SK-N-DZ (cell line): ENCODE measurements at regions not wholly inside any gene's neighbourhood (a gene's known extent, or its start where the extent isn't known, plus 50 kb on each side); places are given as distances from the start of the nearest gene placed in this dataset.
"Not testable (repeated sequence)": the region's sequence is repeated elsewhere in the genome, so short reads cannot be mapped to it uniquely, and the experiment has no call there.

Source experiments
- DNase-seq: peaks from one replicate; pipeline ENCODE4 v3.0.0-alpha.2; 2015; ENCODE audit warnings: low spot score

DNA sequence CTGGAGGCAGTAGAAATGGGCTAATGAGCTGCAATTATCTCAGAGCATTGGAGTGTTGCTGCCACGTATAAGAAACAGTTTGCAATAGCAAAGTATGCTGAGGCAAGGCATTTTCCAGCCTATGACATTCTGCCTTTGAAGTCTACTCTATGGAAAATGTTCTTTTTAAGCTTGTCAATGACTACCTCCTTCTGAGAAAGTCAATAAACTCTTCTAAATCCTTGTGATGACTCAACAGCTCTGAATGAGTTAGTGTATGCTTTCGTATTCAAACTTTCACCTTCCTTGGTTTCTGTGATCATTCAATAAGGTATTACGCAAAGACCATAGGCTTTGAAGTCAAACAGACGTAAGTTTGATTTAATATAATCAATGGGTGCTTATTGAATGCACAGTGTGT, 111.2 kb downstream of the CAPZA3 start:
- DNase-seq, result no peak

DNA sequence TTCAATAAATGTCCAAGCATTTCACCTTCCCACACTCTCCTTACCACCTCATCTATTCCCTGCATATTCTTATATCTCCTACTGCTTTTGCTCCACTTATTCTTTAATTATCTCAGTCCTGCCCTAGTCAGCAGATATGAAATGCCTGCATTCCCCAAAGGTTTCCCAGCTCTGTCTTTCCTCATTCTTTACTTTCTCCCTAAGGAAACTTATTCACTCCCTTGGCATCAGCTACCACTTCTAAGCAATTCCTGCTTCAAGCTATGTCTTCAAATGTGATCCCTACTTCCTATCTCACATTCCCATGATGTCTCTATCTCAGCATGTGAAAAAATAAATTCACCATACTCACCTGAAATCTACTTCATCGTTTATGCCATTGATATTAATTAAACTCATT, 111.8 kb downstream of the CAPZA3 start:
- DNase-seq, result no peak

DNA sequence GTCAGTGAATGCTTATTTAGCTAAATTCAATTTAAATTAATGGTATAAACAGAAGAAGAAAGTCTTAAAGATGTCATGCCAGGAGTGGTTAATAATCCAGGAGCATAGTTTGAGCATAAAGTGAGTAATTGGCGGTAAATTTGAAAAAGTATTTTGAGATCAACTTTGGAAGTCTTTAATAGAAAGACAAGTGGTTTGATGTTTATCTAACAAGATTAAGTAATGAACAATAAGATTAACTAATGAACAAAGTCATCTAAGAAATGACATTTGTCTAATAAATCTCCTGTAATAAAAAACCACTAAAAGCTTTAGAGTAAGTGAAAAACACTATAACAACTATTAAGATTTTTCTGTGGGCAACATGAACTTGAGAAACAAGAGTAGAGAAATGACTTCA, 112.8 kb downstream of the CAPZA3 start:
- DNase-seq, result no peak

DNA sequence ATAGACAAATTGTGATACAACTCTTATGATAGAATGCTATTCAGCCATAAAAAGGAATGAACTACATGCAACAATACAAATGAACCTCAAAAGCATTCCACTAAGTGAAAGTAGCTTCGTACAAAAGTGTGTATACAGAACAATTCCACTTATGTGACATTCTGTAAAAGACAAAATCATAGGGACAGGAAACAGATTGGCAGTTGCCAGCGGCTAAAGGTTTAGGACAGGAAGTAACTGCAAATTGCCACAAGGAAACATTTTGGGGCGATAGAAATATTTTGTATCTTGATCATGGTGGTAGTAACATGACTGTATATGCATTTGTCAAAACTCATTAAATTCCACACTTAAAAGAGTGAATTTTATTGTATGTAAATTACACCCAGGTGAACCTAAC, 113.4 kb downstream of the CAPZA3 start:
- no peak for DNase-seq

DNA sequence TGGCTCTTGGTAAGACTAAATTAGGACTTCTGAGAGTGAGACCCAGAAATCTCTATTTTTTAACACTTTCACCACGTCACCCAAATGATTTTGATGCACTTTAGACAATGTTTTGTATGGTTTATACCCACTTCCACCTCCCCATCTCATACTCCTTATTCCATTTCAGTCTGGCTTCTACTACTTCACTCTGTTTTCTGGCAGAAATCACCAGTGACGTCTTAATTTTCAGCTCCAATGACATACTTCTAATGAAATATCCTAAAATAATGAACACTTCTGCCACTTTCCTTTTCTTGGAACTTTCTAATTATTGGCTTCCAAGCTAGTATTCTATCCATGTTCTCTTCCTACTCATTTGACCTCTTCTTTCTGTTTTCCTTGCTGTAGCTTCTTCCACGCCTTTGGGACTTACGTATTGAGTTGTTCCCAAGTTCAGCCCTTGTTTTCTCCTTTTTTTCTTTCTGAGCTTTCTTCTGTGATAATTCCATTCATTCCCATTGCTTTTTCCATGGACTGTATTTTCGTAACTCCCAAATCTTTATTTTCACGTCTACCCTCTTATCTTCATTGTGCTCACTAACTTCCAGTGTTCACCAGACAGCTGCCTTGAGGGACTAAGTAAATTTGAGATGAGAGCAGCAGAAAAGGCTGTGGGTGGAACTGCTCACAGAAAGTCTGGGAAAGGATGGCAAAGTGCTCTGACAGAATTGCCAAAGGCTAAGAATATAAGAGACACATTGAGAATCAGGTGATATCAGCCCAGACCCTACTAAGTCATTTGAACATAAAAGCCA, 115.8 kb downstream of the CAPZA3 start:
- no peak for DNase-seq

DNA sequence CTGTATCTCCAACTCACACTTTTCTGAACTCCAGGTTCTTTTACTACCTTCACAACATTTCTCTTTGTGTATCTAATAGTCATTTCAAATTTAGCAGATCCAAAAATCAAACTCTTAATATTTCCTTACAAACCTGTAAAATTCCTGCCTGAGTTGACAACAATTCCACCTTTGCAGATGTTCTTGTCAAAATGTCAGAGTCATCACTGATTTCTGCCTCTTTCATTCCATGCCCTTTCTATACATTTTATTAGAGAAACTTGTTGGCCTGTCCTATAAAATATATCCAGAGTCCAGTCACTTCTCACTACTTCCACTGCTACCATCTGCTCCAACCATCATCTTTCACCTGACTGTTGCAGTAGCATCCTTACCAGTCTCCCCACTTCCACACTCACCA, 119.7 kb downstream of the CAPZA3 start:
- no peak for DNase-seq

DNA sequence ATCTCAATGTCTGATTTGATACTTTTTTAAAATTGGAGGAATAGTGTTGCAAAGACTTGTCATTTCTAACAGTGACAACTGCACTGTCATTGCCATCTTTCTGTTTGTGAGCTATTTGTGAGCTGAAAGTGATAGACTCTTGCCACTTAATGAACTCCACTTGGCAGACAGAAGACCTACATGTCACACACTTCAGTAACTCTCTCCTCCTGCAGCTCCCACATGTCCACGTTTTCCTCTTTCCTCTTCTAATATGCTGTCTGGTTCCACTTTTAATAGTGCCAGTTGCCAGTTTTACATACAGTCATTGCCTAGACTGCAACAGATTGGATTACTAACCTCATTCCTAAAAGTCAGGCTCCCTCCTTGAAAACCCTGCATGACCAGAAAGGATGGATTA, 121.5 kb downstream of the CAPZA3 start:
- DNase-seq, result no peak

DNA sequence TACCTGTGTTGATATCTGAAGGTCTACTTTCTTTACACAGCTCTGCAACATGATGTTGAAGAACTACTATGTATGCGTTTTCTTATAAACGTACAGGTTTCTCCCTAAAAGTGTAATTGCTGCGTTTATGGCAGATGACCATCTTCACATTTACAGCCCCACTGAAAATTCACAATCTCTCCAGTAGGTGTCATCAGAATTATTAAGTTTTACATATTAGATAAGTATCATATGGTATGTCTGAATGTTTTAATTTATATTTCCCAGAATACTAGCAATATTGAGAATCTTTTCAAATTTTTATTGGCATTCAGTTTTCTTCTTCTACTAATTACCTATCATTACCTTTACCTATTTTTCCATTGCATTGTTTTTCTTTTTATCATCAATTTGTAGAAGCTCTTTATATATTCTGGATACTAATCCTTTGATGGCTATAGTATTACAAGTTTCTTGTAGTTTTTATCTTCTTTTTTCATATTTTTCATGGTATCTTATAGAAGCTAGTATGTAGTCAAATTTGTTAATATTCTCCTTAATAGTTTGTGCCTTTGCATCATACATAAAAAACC, 123.5 kb downstream of the CAPZA3 start:
- peak; percentile 37 for DNase-seq

DNA sequence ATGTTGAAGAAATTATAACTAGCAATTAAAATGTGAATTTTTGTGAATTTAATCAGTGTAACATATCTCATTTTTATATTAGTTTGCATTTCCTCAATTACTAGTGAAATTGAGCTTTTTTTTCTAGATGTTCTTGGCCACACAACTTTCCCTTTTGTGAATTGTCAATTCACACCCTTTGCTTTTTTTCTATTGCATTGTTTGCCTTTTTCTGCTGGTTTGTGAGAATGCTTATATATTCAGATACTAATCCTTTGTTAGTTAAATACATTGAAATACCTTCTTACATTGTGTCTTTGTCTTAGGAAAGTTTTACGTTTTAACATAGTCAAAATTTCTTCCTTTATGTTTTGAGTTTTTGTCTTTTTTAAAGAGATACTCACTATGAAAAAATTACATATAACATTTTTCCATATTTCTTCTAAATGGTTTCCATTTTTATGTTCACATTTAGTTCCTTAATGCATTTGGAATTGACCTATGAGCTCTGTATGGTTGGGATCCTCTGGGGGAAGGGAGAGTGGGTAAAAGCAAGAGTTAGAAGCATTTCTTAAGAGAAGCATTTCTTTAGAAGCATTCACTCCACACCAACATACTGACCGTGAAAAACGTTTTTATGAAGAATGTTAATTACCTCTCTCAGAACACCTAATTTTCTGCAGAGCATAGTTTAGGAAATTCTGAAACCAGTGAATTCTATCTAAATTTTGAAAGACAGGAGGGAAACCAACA, 126.0 kb downstream of the CAPZA3 start:
- no peak for DNase-seq

DNA sequence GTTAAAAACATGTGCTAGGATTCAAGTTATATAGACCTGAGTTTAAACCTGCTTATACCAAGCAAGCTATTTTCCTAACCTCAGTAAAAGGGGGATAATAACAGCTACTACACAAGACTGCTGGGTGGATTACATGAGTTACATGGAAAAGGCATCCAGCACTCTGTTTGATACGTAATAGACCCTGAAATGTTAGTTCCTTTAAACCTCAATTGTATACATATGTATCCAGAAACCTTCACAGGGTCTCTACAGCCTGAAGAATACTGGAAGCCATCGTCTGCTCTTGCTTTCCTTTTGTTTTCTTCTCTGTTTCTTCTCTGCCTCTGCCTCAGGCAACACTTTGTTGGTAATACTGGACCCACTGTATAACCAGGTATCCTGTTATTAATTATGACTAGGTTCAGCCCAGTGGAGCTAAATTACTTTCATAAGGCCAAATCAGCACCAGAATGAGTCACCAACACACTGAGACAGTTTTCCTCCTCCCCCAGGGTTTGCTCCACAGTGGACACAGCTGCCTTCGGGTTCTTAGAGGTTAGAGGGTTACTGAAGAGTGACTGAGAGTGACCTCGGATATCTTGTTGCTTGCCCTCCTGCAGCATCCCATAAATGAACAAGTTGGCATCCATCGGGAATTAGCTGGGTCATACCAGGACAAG, 127.1 kb downstream of the CAPZA3 start:
- DNase-seq, result no peak

DNA sequence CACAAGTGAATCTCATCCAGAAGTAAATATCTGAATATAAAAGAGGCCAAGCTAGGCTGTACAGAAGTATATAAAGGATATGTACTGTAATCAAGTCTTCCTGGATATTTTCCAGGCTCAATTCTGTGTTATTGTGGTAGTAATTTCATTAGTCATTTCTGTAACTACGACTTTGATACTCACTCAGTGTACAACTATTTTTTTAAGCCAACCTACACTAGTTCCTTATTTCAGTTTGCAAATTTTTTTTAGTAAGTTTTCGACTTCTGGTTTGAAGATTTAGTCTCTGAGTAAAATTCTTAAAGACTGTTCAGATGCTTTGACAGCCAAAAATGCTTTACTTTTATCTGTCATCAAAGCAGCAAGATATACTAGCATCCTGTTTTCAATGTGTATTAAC, 130.8 kb downstream of the CAPZA3 start:
- DNase-seq, result no peak

DNA sequence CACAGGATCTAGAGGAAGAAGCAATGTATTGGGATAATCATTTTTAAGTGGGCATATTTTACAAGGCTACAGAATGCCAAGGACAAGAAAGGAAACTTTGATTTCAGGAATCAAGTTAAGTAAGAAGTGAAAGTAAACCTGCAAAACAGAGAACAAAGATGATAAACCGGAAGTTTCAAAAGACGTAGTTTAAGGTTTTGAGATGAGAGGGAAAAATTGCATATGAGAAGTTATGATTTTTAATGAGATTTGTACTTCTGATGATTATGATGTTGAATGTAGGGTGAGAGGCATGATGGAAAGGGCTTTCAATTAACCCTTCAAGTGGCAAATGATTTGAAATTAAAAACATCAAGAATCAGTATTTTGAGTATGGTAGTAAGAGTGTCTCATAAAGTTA, 134.9 kb downstream of the CAPZA3 start:
- no peak for DNase-seq

DNA sequence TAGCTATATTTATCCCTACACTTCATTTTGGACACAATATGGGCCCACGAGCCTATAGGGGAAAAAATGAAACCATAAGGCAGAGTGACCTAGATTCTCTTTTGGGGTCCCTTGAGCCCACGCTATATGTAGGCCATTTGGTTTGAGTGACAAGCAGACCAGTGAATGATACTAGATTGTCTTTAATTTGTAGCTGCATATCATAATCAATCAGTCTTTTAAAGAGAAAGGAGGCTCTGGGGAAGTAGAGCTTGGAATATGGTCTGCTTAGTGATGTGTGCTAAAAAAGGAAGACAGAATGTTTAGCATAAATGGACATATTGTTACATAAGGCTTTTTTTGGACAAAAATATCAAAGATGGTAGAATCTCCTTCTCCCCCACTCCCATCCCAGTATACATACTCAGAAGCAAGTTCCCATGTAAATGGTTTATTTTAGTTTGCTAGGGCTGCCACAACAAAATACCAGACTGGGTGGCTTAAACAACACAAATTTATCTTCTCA, 140.8 kb downstream of the CAPZA3 start:
- DNase-seq, result no peak

DNA sequence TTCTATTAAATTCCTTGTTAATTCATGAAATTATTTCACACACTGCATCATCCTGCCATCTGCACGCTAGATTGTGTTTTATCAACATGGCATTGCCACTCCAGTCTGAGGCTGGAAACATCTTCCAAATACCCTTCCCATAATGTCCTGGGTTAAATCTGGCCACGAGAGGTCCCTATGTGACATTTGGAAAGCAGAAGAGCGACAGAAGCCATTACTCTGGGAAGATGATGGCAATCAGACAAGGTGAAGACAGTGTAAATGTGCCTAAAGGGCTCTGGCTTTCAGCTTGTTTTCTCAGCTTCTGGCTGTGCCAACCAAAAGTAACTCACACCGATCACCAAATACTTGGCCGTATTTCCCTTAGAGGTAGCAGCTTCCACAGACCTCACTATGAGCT, 144.8 kb downstream of the CAPZA3 start:
- DNase-seq, result peak; percentile 56

DNA sequence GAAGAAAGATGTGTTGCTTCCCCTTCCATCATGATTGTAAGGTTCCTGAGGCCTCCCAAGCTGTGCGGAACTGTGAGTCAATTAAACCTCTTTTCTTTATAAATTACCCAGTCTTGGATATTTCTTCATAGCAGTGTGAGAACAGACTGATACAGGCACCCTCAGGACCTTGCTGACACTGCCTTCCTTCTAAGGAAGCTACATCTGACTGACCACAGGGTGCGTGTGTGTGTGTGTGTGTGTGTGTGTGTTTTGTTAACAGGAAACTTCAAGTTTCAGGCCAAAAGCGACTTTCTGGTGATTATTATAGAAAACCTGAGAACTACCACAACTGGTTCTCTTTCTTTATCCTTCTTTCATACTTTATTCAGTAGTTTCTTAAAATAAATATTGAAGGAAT, 149.0 kb downstream of the CAPZA3 start:
- no peak for DNase-seq

DNA sequence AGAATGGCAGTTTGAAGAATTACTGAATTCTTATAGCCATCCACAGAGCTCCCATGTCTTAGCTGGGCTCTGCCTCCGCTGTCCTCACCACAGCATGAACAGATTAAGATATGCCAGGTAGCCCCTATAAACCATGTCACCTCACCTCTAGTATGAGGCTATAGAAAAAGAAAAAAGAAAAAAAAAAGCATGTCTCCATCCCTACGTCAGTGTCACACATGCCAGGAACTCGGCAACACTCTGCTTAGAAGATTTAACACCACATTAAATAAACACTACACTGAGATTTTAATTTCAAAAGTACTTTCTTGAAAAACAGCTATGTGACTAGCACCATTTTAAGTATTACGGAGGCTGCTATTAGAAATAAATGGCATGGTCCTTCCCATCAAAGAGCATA, 149.4 kb downstream of the CAPZA3 start:
- DNase-seq, result no peak

DNA sequence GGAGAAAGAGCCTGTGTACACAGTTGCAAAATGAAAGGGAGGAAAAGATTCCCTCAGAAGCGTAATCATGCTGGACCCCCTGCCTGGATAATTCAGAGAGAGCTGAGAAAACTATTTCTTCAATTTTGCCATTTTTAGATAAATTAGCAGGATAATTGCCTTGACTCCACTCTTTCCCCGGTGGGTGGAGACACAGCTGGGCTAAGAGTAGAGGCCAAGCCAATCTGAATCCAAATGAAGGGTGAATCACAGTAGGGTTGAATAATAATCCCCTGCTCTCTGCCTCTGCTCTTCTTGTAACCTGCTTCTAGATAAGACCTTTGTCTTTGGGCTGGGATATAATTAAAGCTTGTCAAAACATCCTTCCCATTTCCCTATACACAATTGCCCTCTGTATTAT, 150.1 kb downstream of the CAPZA3 start:
- no peak for DNase-seq

DNA sequence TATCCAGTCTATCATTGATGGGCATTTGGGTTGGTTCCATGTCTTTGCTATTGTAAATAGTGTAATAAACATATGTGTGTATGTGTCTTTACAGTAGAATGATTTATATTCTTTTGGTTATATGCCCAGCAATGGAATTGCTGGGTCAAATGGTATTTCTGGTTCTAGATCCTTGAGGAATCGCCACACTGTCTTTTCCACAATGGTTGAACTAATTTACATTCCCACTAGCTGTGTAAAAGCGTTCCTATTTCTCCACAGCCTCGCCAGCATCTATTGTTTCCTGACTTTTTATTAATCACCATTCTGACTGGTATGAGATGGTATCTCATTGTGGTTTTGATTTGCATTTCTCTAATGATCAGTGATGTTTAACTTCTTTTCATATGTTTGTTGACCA, 152.7 kb downstream of the CAPZA3 start:
- DNase-seq, result not testable (repeated sequence)

DNA sequence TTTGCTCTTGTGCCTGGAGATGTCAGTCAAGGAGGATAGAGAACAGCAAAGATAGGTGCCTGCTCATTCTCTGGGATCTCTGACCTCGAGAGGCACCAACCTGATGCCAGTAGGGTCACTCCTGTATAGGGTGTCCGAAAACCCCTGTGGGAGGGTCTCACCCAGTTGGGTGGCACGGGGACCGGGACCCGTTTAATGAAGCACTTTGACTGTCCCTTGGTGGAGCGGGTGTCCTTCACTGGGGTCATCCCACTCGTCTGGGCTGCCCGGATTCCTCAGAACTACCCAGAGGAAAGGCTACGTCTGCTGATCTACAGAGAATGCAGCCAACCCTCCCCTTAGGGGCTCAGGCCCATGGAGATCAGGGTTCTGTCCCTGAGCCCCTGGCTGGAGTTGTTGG, 157.6 kb downstream of the CAPZA3 start:
- DNase-seq, result no peak

DNA sequence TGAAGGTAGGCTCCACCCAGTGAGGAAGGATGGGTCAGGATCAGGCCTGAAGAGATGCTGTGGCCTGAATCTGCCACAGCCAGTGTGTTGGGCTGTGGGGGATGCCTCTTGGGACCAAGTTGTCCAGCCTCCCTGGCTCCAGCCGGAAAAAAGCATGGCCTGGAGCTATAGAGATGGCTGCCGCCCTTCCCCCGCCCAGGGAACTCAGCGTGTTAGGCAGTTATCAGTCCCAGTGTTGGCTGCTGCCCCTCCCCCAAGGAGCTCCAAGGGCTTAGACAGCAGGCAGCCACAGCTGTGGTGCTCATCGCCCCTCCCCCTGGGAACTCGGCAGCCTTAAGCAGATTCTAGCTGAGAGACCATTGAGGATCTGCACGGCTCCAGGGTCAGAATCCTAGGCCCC, 158.0 kb downstream of the CAPZA3 start:
- peak; percentile 89 for DNase-seq

DNA sequence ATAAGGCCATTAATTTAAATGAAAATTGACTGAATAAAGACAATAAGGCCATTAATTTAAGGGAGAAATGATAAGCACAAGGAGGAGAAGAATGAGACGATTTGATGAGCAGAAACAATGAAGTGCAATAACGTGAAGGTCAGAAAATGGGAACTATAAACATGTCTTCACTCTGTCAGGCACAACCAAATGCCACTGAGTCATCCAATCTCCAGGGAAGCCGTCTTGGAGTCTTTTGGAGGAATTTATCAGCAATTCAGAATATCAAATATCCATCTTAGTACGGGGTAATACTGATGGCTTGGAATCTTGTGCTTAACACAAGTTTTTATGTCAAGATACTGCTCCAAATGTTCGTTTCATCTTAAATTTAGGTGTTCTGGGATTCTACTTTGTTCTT, 159.9 kb downstream of the CAPZA3 start:
- DNase-seq, result no peak

DNA sequence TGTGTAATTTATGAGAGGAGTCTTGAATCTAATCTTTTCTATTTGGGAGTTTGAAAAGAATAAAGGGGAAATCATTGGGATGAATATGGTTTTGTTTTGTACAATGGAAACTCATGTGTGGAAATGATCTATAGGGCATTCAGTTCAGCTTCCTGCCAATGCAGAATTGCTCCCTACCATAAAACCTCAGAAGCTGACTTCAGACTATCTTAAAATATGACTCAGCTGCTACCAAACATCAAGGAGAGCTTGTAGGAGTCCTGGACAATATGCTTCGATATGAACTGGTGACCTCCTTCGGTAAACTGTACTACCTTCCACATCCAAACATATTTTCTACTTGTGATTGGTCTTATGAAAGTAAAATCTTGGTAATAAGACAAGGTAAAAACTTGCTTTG, 160.6 kb downstream of the CAPZA3 start:
- DNase-seq, result no peak
